HEK293 (cell line): ENCODE measurements at regions not wholly inside any gene's neighbourhood (a gene's known extent, or its start where the extent isn't known, plus 50 kb on each side); places are given as distances from the start of the nearest gene placed in this dataset.

Experiments
- CTCF ChIA-PET: fragments of 350-600 bp; formaldehyde crosslinking; extraction: SDS; loops from one replicate; lab custom pipeline; 2021; ENCODE audit warnings: antibody characterized with exemption; lab: Yijun Ruan, JAX
- POLR2A ChIA-PET: fragments of 300-600 bp; formaldehyde crosslinking; extraction: SDS; loops from one replicate; lab custom pipeline; 2020; ENCODE audit warnings: antibody characterized with exemption, inconsistent platforms; lab: Yijun Ruan, JAX
- H3K27ac ChIP-seq: fragments of 200-500 bp; sonication (Bioruptor generic); 2 replicates; pipeline ENCODE4 v1.5.1; 2014; ENCODE audit warnings: low read depth, low read length, control low read depth, inconsistent platforms; ENCODE audit errors: extremely low read depth
- H3K36me3 ChIP-seq, 2 experiments: fragments of 200-500 bp in 1 of 2; sonication (Bioruptor generic) in 1 of 2; 1 replicate in 1 of 2; 2 replicates in 1 of 2; pipeline ENCODE4 v1.5.1; 2014 to 2017; ENCODE audit warnings: inconsistent platforms in 2 of 2, low read length in 2 of 2; ENCODE audit not compliant: control insufficient read depth in 2 of 2, insufficient read depth in 1 of 2
- H3K4me1 ChIP-seq: fragments of 200-500 bp; sonication (Bioruptor generic); 2 replicates; pipeline ENCODE4 v1.5.1; 2014; ENCODE audit warnings: mild to moderate bottlenecking, low read length, inconsistent platforms; ENCODE audit not compliant: control insufficient read depth, insufficient read depth
- H3K4me3 ChIP-seq: 2 replicates; pipeline ENCODE4 v1.5.1; 2011; ENCODE audit warnings: low read depth, mild to moderate bottlenecking, control low read depth, low read length, moderate library complexity
- H3K9me3 ChIP-seq: fragments of 200-500 bp; sonication (Bioruptor generic); 2 replicates; pipeline ENCODE4 v1.5.1; 2014; ENCODE audit warnings: low read depth, low read length, inconsistent platforms; ENCODE audit not compliant: control insufficient read depth, insufficient read depth
- GLIS1 ChIP-seq: fragments of 450-650 bp; formaldehyde crosslinking; IDR thresholded peaks from 2 replicates; pipeline ENCODE4 v1.5.1; 2016; ENCODE audit warnings: missing biosample characterization, missing genetic modification characterization
- HOXD13 ChIP-seq: sonication (generic); formaldehyde crosslinking; IDR thresholded peaks from 2 replicates; pipeline ENCODE4 v1.8.0; 2022; ENCODE audit warnings: missing genetic modification reagents, borderline replicate concordance
- KLF1 ChIP-seq: fragments of 450-650 bp; formaldehyde crosslinking; IDR thresholded peaks from 2 replicates; pipeline ENCODE4 v1.5.1; 2016; ENCODE audit warnings: missing biosample characterization, missing genetic modification characterization
- OSR2 ChIP-seq: fragments of 450-650 bp; formaldehyde crosslinking; IDR thresholded peaks from 2 replicates; pipeline ENCODE4 v1.5.1; 2016; ENCODE audit warnings: missing biosample characterization, missing genetic modification characterization
- REPIN1 ChIP-seq: fragments of 450-650 bp; formaldehyde crosslinking; IDR thresholded peaks from 2 replicates; pipeline ENCODE4 v1.5.1; 2017; ENCODE audit warnings: missing biosample characterization, missing genetic modification characterization, low read depth
- SCRT1 ChIP-seq: fragments of 450-650 bp; formaldehyde crosslinking; IDR thresholded peaks from 2 replicates; pipeline ENCODE4 v1.5.1; 2016; ENCODE audit warnings: missing biosample characterization, missing genetic modification characterization, borderline replicate concordance
- SETDB1 ChIP-seq: IDR thresholded peaks from one replicate; pipeline ENCODE4 v1.6.1; 2017; ENCODE audit warnings: mild to moderate bottlenecking, low read length, moderate library complexity, mixed read lengths; ENCODE audit not compliant: insufficient read length
- TRIM28 ChIP-seq: IDR thresholded peaks from 2 replicates; pipeline ENCODE4 v1.6.1; 2011; ENCODE audit warnings: low read length, control low read depth, borderline replicate concordance
- WT1 ChIP-seq: fragments of 450-650 bp; formaldehyde crosslinking; IDR thresholded peaks from 2 replicates; pipeline ENCODE4 v1.5.1; 2016; ENCODE audit warnings: missing biosample characterization, missing genetic modification characterization
- YY1 ChIP-seq: fragments of 450-650 bp; formaldehyde crosslinking; IDR thresholded peaks from 2 replicates; pipeline ENCODE4 v1.5.1; 2018; ENCODE audit warnings: missing biosample characterization, missing genetic modification characterization
- ZBTB21 ChIP-seq: fragments of 450-650 bp; formaldehyde crosslinking; IDR thresholded peaks from 2 replicates; pipeline ENCODE4 v1.5.1; 2017; ENCODE audit warnings: missing biosample characterization, missing genetic modification characterization
- ZFHX2 ChIP-seq: fragments of 450-650 bp; formaldehyde crosslinking; conservative IDR thresholded peaks from 2 replicates; pipeline ENCODE4 v1.5.1; 2016; ENCODE audit warnings: missing biosample characterization, missing genetic modification characterization
- ZFP3 ChIP-seq: fragments of 450-650 bp; formaldehyde crosslinking; IDR thresholded peaks from 2 replicates; pipeline ENCODE4 v1.5.1; 2016; ENCODE audit warnings: low read depth, missing biosample characterization, missing genetic modification characterization
- ZFP69B ChIP-seq: fragments of 450-650 bp; formaldehyde crosslinking; IDR thresholded peaks from 2 replicates; pipeline ENCODE4 v1.5.1; 2016; ENCODE audit warnings: missing biosample characterization, missing genetic modification characterization
- ZNF132 ChIP-seq: fragments of 450-650 bp; formaldehyde crosslinking; IDR thresholded peaks from 2 replicates; pipeline ENCODE4 v1.5.1; 2017; ENCODE audit warnings: missing biosample characterization, missing genetic modification characterization, borderline replicate concordance
- ZNF140 ChIP-seq: fragments of 450-650 bp; formaldehyde crosslinking; IDR thresholded peaks from 2 replicates; pipeline ENCODE4 v1.5.1; 2016; ENCODE audit warnings: missing biosample characterization, missing genetic modification characterization
- ZNF19 ChIP-seq: fragments of 450-650 bp; formaldehyde crosslinking; IDR thresholded peaks from 2 replicates; pipeline ENCODE4; 2016; ENCODE audit warnings: missing biosample characterization, missing genetic modification characterization, low read depth
- ZNF2 ChIP-seq: fragments of 450-650 bp; formaldehyde crosslinking; IDR thresholded peaks from 2 replicates; pipeline ENCODE4 v1.5.1; 2016; ENCODE audit warnings: missing biosample characterization, missing genetic modification characterization
- ZNF211 ChIP-seq: fragments of 450-650 bp; formaldehyde crosslinking; IDR thresholded peaks from 2 replicates; pipeline ENCODE4 v1.5.1; 2016; ENCODE audit warnings: low read depth, missing biosample characterization, missing genetic modification characterization
- ZNF23 ChIP-seq: fragments of 450-650 bp; formaldehyde crosslinking; IDR thresholded peaks from 2 replicates; pipeline ENCODE4 v1.5.1; 2016; ENCODE audit warnings: missing biosample characterization, missing genetic modification characterization, borderline replicate concordance
- ZNF302 ChIP-seq: fragments of 450-650 bp; formaldehyde crosslinking; IDR thresholded peaks from 2 replicates; pipeline ENCODE4 v1.5.1; 2016; ENCODE audit warnings: missing biosample characterization, missing genetic modification characterization, low read depth
- ZNF350 ChIP-seq: fragments of 450-650 bp; formaldehyde crosslinking; IDR thresholded peaks from 2 replicates; pipeline ENCODE4 v1.5.0; 2017; ENCODE audit warnings: missing biosample characterization, mild to moderate bottlenecking, missing genetic modification characterization
- ZNF362 ChIP-seq: fragments of 450-650 bp; formaldehyde crosslinking; IDR thresholded peaks from 2 replicates; pipeline ENCODE4 v1.5.1; 2016; ENCODE audit warnings: missing biosample characterization, missing genetic modification characterization
- ZNF426 ChIP-seq: fragments of 450-650 bp; formaldehyde crosslinking; IDR thresholded peaks from 2 replicates; pipeline ENCODE4 v1.5.1; 2017; ENCODE audit warnings: missing biosample characterization, missing genetic modification characterization, mild to moderate bottlenecking, inconsistent platforms, moderate library complexity
- ZNF48 ChIP-seq: fragments of 450-650 bp; formaldehyde crosslinking; IDR thresholded peaks from 2 replicates; pipeline ENCODE4 v1.5.1; 2016; ENCODE audit warnings: missing biosample characterization, missing genetic modification characterization
- ZNF501 ChIP-seq: fragments of 450-650 bp; formaldehyde crosslinking; IDR thresholded peaks from 2 replicates; pipeline ENCODE4 v1.5.1; 2016; ENCODE audit warnings: missing biosample characterization, missing genetic modification characterization
- ZNF623 ChIP-seq: fragments of 450-650 bp; formaldehyde crosslinking; IDR thresholded peaks from 2 replicates; pipeline ENCODE4 v1.5.1; 2016; ENCODE audit warnings: missing biosample characterization, missing genetic modification characterization
- ZNF629 ChIP-seq: fragments of 450-650 bp; formaldehyde crosslinking; IDR thresholded peaks from 2 replicates; pipeline ENCODE4 v1.5.1; 2017; ENCODE audit warnings: missing biosample characterization, missing genetic modification characterization
- ZNF658 ChIP-seq: fragments of 450-650 bp; formaldehyde crosslinking; IDR thresholded peaks from 2 replicates; pipeline ENCODE4; 2016; ENCODE audit warnings: missing biosample characterization, missing genetic modification characterization
- ZNF677 ChIP-seq: fragments of 450-650 bp; IDR thresholded peaks from 2 replicates; pipeline ENCODE4 v1.5.0; 2018; ENCODE audit warnings: missing biosample characterization, mild to moderate bottlenecking, missing genetic modification characterization, moderate library complexity
- ZNF701 ChIP-seq: fragments of 450-650 bp; formaldehyde crosslinking; IDR thresholded peaks from 2 replicates; pipeline ENCODE4 v1.5.1; 2016; ENCODE audit warnings: missing biosample characterization, missing genetic modification characterization
- ZNF707 ChIP-seq: fragments of 450-650 bp; formaldehyde crosslinking; IDR thresholded peaks from 2 replicates; pipeline ENCODE4 v1.5.1; 2016; ENCODE audit warnings: missing biosample characterization, missing genetic modification characterization
- ZNF747 ChIP-seq: fragments of 450-650 bp; formaldehyde crosslinking; IDR thresholded peaks from 2 replicates; pipeline ENCODE4 v1.5.1; 2016; ENCODE audit warnings: missing biosample characterization, missing genetic modification characterization
- ZNF76 ChIP-seq: fragments of 450-650 bp; formaldehyde crosslinking; IDR thresholded peaks from 2 replicates; pipeline ENCODE4; 2016; ENCODE audit warnings: low read depth, missing biosample characterization, missing genetic modification characterization, borderline replicate concordance
- ZNF785 ChIP-seq: fragments of 450-650 bp; formaldehyde crosslinking; IDR thresholded peaks from 2 replicates; pipeline ENCODE4 v1.5.1; 2016; ENCODE audit warnings: missing biosample characterization, missing genetic modification characterization
- ZNF791 ChIP-seq: fragments of 450-650 bp; formaldehyde crosslinking; IDR thresholded peaks from 2 replicates; pipeline ENCODE4 v1.5.1; 2016; ENCODE audit warnings: missing biosample characterization, missing genetic modification characterization
- ZNF837 ChIP-seq: fragments of 450-650 bp; formaldehyde crosslinking; IDR thresholded peaks from 2 replicates; pipeline ENCODE4 v1.5.1; 2016; ENCODE audit warnings: missing biosample characterization, missing genetic modification characterization
- ZNF843 ChIP-seq: fragments of 450-650 bp; formaldehyde crosslinking; IDR thresholded peaks from 2 replicates; pipeline ENCODE4 v1.5.1; 2016; ENCODE audit warnings: missing biosample characterization, missing genetic modification characterization

GRCh38 chr4:19983072-19983471 lies 268.6 kb upstream of the SLIT2 start:
- H3K4me1 ChIP-seq: no peaks in the 10 kb centered on the region
- TF ChIP-seq YY1: no peak
- TF ChIP-seq TRIM28: no peak
- no peak for TF ChIP-seq ZBTB21
- TF ChIP-seq OSR2 (tag by site-specific recombination): no peak
- no peak for TF ChIP-seq ZNF76 (tag by site-specific recombination)
- no peak for TF ChIP-seq ZFP3 (tag by site-specific recombination)
- TF ChIP-seq ZNF791 (tag by site-specific recombination): no peak
- no peak for TF ChIP-seq ZNF19
- ChIA-PET POLR2A (no interaction called here), CTCF (no interaction called here)
- no peaks in the 10 kb centered on the region for H3K9me3 ChIP-seq
- H3K4me3 ChIP-seq: no peak overlapping the region
- H3K36me3 ChIP-seq: no peaks in the 10 kb centered on the region
- no peak overlapping the region for H3K27ac ChIP-seq

- no peaks in the 10 kb centered on the region for H3K9me3 ChIP-seq
- CTCF ChIA-PET: no interaction called here
- H3K4me3 ChIP-seq: no peak overlapping the region
- no peaks in the 10 kb centered on the region for H3K4me1 ChIP-seq
- no peak for TF ChIP-seq ZNF658 (tag by site-specific recombination)
- TF ChIP-seq ZNF350: no peak
- TF ChIP-seq ZNF362 (tag by site-specific recombination): no peak
- TF ChIP-seq ZNF629: no peak
- TF ChIP-seq ZNF747 (tag by site-specific recombination): no peak
- TF ChIP-seq ZNF48 (tag by site-specific recombination): no peak
- no peak for TF ChIP-seq SETDB1
- no peak for TF ChIP-seq ZNF140 (tag by site-specific recombination)
- no peak for TF ChIP-seq ZFP69B (tag by site-specific recombination)
- TF ChIP-seq ZNF677 (tag by site-specific recombination): no peak
- TF ChIP-seq ZNF701 (tag by site-specific recombination): no peak
- no peak for TF ChIP-seq ZNF501 (tag by site-specific recombination)
- no peak for TF ChIP-seq ZNF2 (tag by site-specific recombination)
- TF ChIP-seq, all 188 proteins: peak for 0
- no peak overlapping the region for H3K27ac ChIP-seq
- POLR2A ChIA-PET: no interaction called here
- H3K36me3 ChIP-seq: no peaks in the 10 kb centered on the region
These were observed 269.1 kb upstream of the SLIT2 start for GRCh38 chr4:19982556-19982955.

- no peak for TF ChIP-seq ZNF843
- no peak for TF ChIP-seq ZNF707 (tag by site-specific recombination)
- no peak for TF ChIP-seq SETDB1
- TF ChIP-seq HOXD13 (CRISPR knock-in tag): no peak
- no peak for TF ChIP-seq WT1 (tag by site-specific recombination)
- TF ChIP-seq ZNF19: no peak
- no peak for TF ChIP-seq ZNF23 (tag by site-specific recombination)
- TF ChIP-seq SCRT1 (tag by site-specific recombination): no peak
- TF ChIP-seq REPIN1 (tag by site-specific recombination): no peak
- no peak for TF ChIP-seq ZNF785 (tag by site-specific recombination)
- TF ChIP-seq ZNF132: no peak
- no peak for TF ChIP-seq KLF1 (tag by site-specific recombination)
- no peak for TF ChIP-seq ZNF837
- no peak for TF ChIP-seq ZNF302 (tag by site-specific recombination)
- TF ChIP-seq ZFHX2 (tag by site-specific recombination): no peak
- no peak for TF ChIP-seq ZNF623 (tag by site-specific recombination)
- TF ChIP-seq ZNF426 (tag by site-specific recombination): no peak
- TF ChIP-seq ZNF211 (tag by site-specific recombination): no peak
- no peak for TF ChIP-seq GLIS1 (tag by site-specific recombination)
- no peaks in the 10 kb centered on the region for H3K4me1 ChIP-seq
- H3K9me3 ChIP-seq: no peaks in the 10 kb centered on the region
- CTCF ChIA-PET: no interaction called here
- no peak overlapping the region for H3K27ac ChIP-seq
- no peak overlapping the region for H3K4me3 ChIP-seq
- POLR2A ChIA-PET: no interaction called here
- no peaks in the 10 kb centered on the region for H3K36me3 ChIP-seq
These were observed 279.9 kb upstream of the SLIT2 start for GRCh38 chr4:19971829-19972228.
